HG03571 (cell line): ENCODE measurements at regions not wholly inside any gene's neighbourhood (a gene's known extent, or its start where the extent isn't known, plus 50 kb on each side); places are given as distances from the start of the nearest gene placed in this dataset.

Experiments
- ATAC-seq: cut with Tn5 transposase; IDR thresholded peaks from one replicate; pipeline ENCODE4 v1.9.1; 2021; ENCODE audit not compliant: unreplicated experiment

- ATAC-seq, result no peak
Measured at GRCh38 chr2:16717477-16717876, 51.8 kb upstream of the CYRIA start.

- no peak for ATAC-seq
Measured at GRCh38 chr2:16716944-16717343, 51.3 kb upstream of the CYRIA start.

GRCh38 chr2:16716024-16716423 is 50.4 kb upstream of the CYRIA start:
- ATAC-seq, result no peak
